Ascending aorta (tissue), 2 donors: ENCODE measurements at regions not wholly inside any gene's neighbourhood (a gene's known extent, or its start where the extent isn't known, plus 50 kb on each side); places are given as distances from the start of the nearest gene placed in this dataset.

Source experiments
- DNase-seq, 2 donors: peaks; one replicate each; pipeline ENCODE4 v3.0.0-alpha.2; 2019; ENCODE audit warnings: low spot score in 2 of 2
- H3K27ac ChIP-seq, 2 donors: fragments of 200-600 bp; sonication (generic); one replicate each; pipeline ENCODE4 v1.5.1; 2016 to 2017; ENCODE audit warnings: mild to moderate bottlenecking in 1 of 2
- H3K27me3 ChIP-seq: fragments of 200-600 bp; sonication (generic); one replicate; pipeline ENCODE4 v1.5.1; 2017
- H3K36me3 ChIP-seq, 2 donors: fragments of 200-600 bp; sonication (generic); one replicate each; pipeline ENCODE4 v1.5.1; 2016
- H3K4me1 ChIP-seq, 2 donors: fragments of 200-600 bp; sonication (generic); one replicate each; pipeline ENCODE4 v1.5.1; 2016 to 2017; ENCODE audit warnings: mild to moderate bottlenecking in 1 of 2
- H3K4me3 ChIP-seq, 2 donors: fragments of 200-600 bp; sonication (generic); one replicate each; pipeline ENCODE4 v1.5.1; 2016 to 2017; ENCODE audit warnings: mild to moderate bottlenecking in 1 of 2
- H3K9me3 ChIP-seq, 2 donors: fragments of 200-600 bp; sonication (generic); one replicate each; pipeline ENCODE4 v1.5.1; 2016
- intact Hi-C: fragments of 100-400 bp; cut with DNase I; formaldehyde crosslinking; loops from one replicate; pipeline ENCODE4 v1.15.1; 2023
- TF ChIP-seq, protein P1 (sequence below), 3 experiments: fragments of 200-600 bp in 2 of 3; fragments of 450-650 bp in 1 of 3; sonication (generic) in 2 of 3; IDR thresholded peaks; one replicate each; pipeline ENCODE4 v1.5.1; 2016 to 2019; ENCODE audit warnings: antibody characterized with exemption in 3 of 3, mild to moderate bottlenecking in 1 of 3, moderate library complexity in 1 of 3

DNA sequence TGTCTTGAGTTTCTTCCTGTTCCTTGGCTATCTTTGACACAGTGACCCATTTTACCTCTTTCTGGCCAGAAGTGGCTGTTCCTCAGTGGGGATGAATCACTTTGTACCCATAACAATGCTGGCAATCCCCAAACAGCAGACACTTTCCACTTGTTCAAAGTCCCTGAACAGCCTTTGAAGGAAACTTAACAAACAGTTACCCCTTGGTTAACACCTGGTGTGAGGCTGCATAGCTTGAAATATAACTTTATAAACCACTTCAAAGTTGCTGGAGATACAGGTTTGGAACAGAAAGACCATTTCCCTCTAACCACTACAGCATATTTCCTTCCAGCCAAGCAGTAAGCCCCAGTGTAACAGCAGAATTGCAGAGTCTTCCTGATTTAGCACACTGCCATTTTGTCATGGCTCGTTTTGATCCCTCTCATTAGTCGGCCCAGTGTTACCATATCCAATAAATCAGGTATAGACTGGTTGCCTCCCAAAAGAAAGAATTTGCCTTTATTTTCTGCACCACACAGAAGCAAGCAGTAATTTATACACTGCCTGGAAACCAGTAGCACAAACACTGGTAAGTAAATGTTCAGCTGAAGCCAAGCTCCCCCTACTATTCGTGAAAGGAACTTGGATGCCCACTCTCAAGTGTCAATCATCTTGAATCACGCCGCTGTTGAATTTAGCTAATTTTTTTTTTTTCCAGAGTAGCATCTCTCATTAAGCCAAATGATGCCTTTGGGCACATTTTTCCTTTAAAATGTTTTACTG is 225.9 kb downstream of the PIK3R1 start:
- H3K27ac ChIP-seq: no peak overlapping the region
- TF ChIP-seq, protein P1, sequence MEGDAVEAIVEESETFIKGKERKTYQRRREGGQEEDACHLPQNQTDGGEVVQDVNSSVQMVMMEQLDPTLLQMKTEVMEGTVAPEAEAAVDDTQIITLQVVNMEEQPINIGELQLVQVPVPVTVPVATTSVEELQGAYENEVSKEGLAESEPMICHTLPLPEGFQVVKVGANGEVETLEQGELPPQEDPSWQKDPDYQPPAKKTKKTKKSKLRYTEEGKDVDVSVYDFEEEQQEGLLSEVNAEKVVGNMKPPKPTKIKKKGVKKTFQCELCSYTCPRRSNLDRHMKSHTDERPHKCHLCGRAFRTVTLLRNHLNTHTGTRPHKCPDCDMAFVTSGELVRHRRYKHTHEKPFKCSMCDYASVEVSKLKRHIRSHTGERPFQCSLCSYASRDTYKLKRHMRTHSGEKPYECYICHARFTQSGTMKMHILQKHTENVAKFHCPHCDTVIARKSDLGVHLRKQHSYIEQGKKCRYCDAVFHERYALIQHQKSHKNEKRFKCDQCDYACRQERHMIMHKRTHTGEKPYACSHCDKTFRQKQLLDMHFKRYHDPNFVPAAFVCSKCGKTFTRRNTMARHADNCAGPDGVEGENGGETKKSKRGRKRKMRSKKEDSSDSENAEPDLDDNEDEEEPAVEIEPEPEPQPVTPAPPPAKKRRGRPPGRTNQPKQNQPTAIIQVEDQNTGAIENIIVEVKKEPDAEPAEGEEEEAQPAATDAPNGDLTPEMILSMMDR (IDR thresholded peaks at IDR 0.05): no peak
- intact Hi-C loops: no loop called here

GRCh38 chr5:68443091-68443490 is 227.5 kb downstream of the PIK3R1 start:
- TF ChIP-seq, protein P1 (IDR thresholded peaks at IDR 0.05): no peak
- no peaks in the 10 kb centered on the region for H3K9me3 ChIP-seq
- no peak overlapping the region for H3K4me3 ChIP-seq
- H3K36me3 ChIP-seq: no peaks in the 10 kb centered on the region
- no peak overlapping the region for H3K27ac ChIP-seq
- no peak for DNase-seq
- H3K4me1 ChIP-seq: peaks cover 0 to 10% of the 10 kb centered on the region in 2 donors
- H3K27me3 ChIP-seq: no peaks in the 10 kb centered on the region
- intact Hi-C loops: no loop called here

More for the DNA sequence above, 225.9 kb downstream of the PIK3R1 start:
- no peak for DNase-seq
- Histone ChIP-seq H3K27me3 (no peaks in the 10 kb centered on the region), H3K4me3 (no peak overlapping the region), H3K4me1 (peaks cover 0 to 10% of the 10 kb centered on the region in 2 donors), H3K9me3 (no peaks in the 10 kb centered on the region), H3K36me3 (no peaks in the 10 kb centered on the region)

DNA sequence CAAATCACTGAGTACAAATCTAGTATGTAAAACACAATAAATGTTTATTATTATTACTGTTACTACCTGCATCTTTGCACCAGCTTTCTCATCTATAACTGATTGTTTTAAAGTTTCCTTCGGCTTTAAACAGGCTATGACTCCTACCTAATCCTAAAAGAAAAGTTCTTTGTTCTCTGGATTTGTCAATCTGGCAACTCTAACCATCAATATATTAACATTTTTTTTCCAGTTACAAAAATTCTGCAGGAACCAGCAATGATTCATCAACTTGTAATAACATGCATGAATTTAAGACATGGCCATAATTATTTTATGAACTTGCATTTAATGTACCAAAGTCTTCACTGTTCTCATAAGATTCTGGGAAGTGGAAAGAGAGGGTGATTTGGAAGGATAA is 228.5 kb downstream of the PIK3R1 start:
- no peak for DNase-seq
- peaks cover 0 to 14% of the 10 kb centered on the region in 2 donors for H3K4me1 ChIP-seq
- H3K27me3 ChIP-seq: no peaks in the 10 kb centered on the region
- H3K9me3 ChIP-seq: no peaks in the 10 kb centered on the region
- H3K27ac ChIP-seq: no peak overlapping the region
- TF ChIP-seq, protein P1 (IDR thresholded peaks at IDR 0.05): no peak
- no peak overlapping the region for H3K4me3 ChIP-seq
- intact Hi-C loops: no loop called here
- H3K36me3 ChIP-seq: no peaks in the 10 kb centered on the region

DNA sequence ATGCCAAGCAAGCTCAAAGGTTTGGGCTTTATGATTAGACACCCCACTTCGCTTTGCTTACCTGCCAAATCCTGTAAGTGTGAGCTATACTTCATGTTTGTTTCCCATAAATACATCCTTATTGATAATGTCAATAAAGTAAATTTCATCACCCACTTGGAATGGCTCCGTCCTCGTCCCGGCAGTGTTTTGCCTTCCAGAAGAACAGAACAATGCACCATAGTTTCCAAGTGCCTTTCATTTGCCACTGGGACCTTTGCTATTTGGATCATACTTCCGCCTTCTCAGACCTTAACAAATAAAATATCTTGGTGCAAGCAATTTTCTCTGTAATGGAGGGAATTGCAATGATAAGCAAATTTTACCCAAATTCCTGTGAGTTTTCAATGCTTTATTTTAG is 229.3 kb downstream of the PIK3R1 start:
- TF ChIP-seq, protein P1 (IDR thresholded peaks at IDR 0.05): no peak
- intact Hi-C loops: loop anchor here (5.0 kb wide), 1 partner anchor 103 kb away; no protein-coding TSS in a partner anchor
- H3K4me3 ChIP-seq: no peak overlapping the region
- no peaks in the 10 kb centered on the region for H3K9me3 ChIP-seq
- peaks cover 0 to 16% of the 10 kb centered on the region in 2 donors for H3K4me1 ChIP-seq
- no peaks in the 10 kb centered on the region for H3K27me3 ChIP-seq
- H3K36me3 ChIP-seq: no peaks in the 10 kb centered on the region
- no peak overlapping the region for H3K27ac ChIP-seq
- no peak for DNase-seq

- H3K27me3 ChIP-seq: no peaks in the 10 kb centered on the region
- H3K36me3 ChIP-seq: no peaks in the 10 kb centered on the region
- H3K9me3 ChIP-seq: no peaks in the 10 kb centered on the region
- no peak overlapping the region for H3K4me3 ChIP-seq
- no peak for DNase-seq
- peaks cover 0 to 16% of the 10 kb centered on the region in 2 donors for H3K4me1 ChIP-seq
- TF ChIP-seq, protein P1 (IDR thresholded peaks at IDR 0.05): no peak
- intact Hi-C loops: loop anchor here (5.0 kb wide), 1 partner anchor 103 kb away; no protein-coding TSS in a partner anchor
- no peak overlapping the region for H3K27ac ChIP-seq
Measured at GRCh38 chr5:68445257-68446069, 229.9 kb downstream of the PIK3R1 start.
